SH-SY5Y (cell line): ENCODE measurements at regions not wholly inside any gene's neighbourhood (a gene's known extent, or its start where the extent isn't known, plus 50 kb on each side); places are given as distances from the start of the nearest gene placed in this dataset.

Experiments used
- GATA2 ChIP-seq: IDR thresholded peaks from 2 replicates; pipeline ENCODE4 v1.6.1; 2011; ENCODE audit warnings: mild to moderate bottlenecking, low read depth, low read length
- GATA3 ChIP-seq: IDR thresholded peaks from 2 replicates; pipeline ENCODE4 v1.6.1; 2011; ENCODE audit warnings: low read depth, mild to moderate bottlenecking, low read length, moderate library complexity

DNA sequence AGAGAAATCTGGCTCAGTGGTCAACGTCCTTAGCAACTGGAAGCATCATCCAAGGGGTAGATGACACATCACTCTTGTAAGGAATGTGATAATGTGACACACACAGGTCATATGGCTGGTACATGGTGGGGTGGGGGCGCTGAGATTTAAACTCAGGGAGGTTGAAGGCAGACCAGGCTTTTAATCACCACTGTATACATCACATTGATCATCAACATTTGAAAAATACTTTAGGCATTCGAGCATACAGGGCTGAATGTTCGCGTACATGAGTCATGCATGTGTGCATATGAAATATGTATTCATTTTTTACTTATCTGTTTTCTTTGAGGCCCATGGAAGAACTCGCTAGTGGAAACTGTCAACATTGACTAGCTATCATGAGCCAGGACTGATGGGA, 976.4 kb downstream of the VRK1 start:
- no peak for TF ChIP-seq GATA2
- no peak for TF ChIP-seq GATA3
